Coronary artery (tissue), 2 donors: ENCODE measurements at regions not wholly inside any gene's neighbourhood (a gene's known extent, or its start where the extent isn't known, plus 50 kb on each side); places are given as distances from the start of the nearest gene placed in this dataset.
"Not testable (repeated sequence)": the region's sequence is repeated elsewhere in the genome, so short reads cannot be mapped to it uniquely, and the experiment has no call there.

Source experiments
- DNase-seq: peaks from one replicate; pipeline ENCODE4 v3.0.0-alpha.2; 2017; ENCODE audit warnings: low spot score
- H3K27ac ChIP-seq, 2 donors: fragments of 200-600 bp; sonication (generic); one replicate each; pipeline ENCODE4 v1.5.1; 2016 to 2019
- H3K4me3 ChIP-seq: fragments of 200-600 bp; sonication (generic); 2 replicates; pipeline ENCODE4 v1.5.1; 2016; ENCODE audit warnings: mild to moderate bottlenecking, moderate library complexity
- CTCF ChIP-seq: fragments of 200-600 bp; sonication (generic); IDR thresholded peaks from one replicate; pipeline ENCODE4 v1.5.1; 2019; ENCODE audit warnings: antibody characterized with exemption

- TF ChIP-seq CTCF: no peak
- DNase-seq: no peak
- Histone ChIP-seq H3K27ac (no peak overlapping the region), H3K4me3 (no peak overlapping the region)
These were observed 1774.7 kb upstream of the ACO1 start for GRCh38 chr9:30609713-30610112.

GRCh38 chr9:30616782-30617181, 1767.7 kb upstream of the ACO1 start:
- not testable (repeated sequence) for H3K27ac ChIP-seq, H3K4me3 ChIP-seq, DNase-seq

- DNase-seq: no peak
- Histone ChIP-seq H3K4me3 (no peak overlapping the region), H3K27ac (no peak overlapping the region)
- TF ChIP-seq CTCF: no peak
These were observed 1761.9 kb upstream of the ACO1 start for GRCh38 chr9:30622561-30622960.

- DNase-seq: no peak
- H3K4me3 ChIP-seq: no peak overlapping the region
- no peak overlapping the region for H3K27ac ChIP-seq
- TF ChIP-seq CTCF: no peak
These were observed 1755.4 kb upstream of the ACO1 start for GRCh38 chr9:30628915-30629567.

GRCh38 chr9:30630459-30630858, 1754.0 kb upstream of the ACO1 start:
- Histone ChIP-seq H3K27ac (no peak overlapping the region), H3K4me3 (no peak overlapping the region)
- no peak for TF ChIP-seq CTCF
- DNase-seq: no peak

GRCh38 chr9:30646639-30647038, 1737.8 kb upstream of the ACO1 start:
- DNase-seq, H3K27ac ChIP-seq, H3K4me3 ChIP-seq: not testable (repeated sequence)

GRCh38 chr9:30661925-30662324, 1722.5 kb upstream of the ACO1 start:
- no peak for TF ChIP-seq CTCF
- no peak overlapping the region for H3K4me3 ChIP-seq
- DNase-seq: no peak
- H3K27ac ChIP-seq: no peak overlapping the region

- DNase-seq: no peak
- Histone ChIP-seq H3K4me3 (no peak overlapping the region), H3K27ac (no peak overlapping the region)
- TF ChIP-seq CTCF: no peak
These were observed 1713.5 kb upstream of the ACO1 start for GRCh38 chr9:30670805-30671562.
